ENCODE measurements at regions not wholly inside any gene's neighbourhood (a gene's known extent, or its start where the extent isn't known, plus 50 kb on each side); places are given as distances from the start of the nearest gene placed in this dataset.

GRCh38 chr3:83868909-83869567, 1089.8 kb upstream of the CADM2 start:
- no peak overlapping the region for H3K4me3 ChIP-seq (IDR thresholded peaks at IDR 0.05; ENCODE audit: insufficient read depth, low read depth, low read length)
- no peak overlapping the region for H3K9ac ChIP-seq
- no peaks in the 10 kb centered on the region for H3K36me3 ChIP-seq (ENCODE audit: insufficient read depth)
- H3K4me2 ChIP-seq, result no peak overlapping the region; the same call in 1 of the 2 replicates
- no peaks in the 10 kb centered on the region for H3K27me3 ChIP-seq (ENCODE audit: insufficient read depth, low read depth)
- no peak overlapping the region for H3K27ac ChIP-seq
- no peaks in the 10 kb centered on the region for H3K79me2 ChIP-seq (ENCODE audit: insufficient read depth, low read depth)
- H3K4me1 ChIP-seq (ENCODE audit: low read depth, poor library complexity, severe bottlenecking), result peaks cover 18% of the 10 kb centered on the region
- no peaks in the 10 kb centered on the region for H4K20me1 ChIP-seq (ENCODE audit: insufficient read depth)
- H2AFZ ChIP-seq (ENCODE audit: low read depth), result no peak overlapping the region
- TF ChIP-seq, protein P1, sequence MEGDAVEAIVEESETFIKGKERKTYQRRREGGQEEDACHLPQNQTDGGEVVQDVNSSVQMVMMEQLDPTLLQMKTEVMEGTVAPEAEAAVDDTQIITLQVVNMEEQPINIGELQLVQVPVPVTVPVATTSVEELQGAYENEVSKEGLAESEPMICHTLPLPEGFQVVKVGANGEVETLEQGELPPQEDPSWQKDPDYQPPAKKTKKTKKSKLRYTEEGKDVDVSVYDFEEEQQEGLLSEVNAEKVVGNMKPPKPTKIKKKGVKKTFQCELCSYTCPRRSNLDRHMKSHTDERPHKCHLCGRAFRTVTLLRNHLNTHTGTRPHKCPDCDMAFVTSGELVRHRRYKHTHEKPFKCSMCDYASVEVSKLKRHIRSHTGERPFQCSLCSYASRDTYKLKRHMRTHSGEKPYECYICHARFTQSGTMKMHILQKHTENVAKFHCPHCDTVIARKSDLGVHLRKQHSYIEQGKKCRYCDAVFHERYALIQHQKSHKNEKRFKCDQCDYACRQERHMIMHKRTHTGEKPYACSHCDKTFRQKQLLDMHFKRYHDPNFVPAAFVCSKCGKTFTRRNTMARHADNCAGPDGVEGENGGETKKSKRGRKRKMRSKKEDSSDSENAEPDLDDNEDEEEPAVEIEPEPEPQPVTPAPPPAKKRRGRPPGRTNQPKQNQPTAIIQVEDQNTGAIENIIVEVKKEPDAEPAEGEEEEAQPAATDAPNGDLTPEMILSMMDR (conservative IDR thresholded peaks at IDR 0.05; ENCODE audit: low read depth, low read length), result no peak

GRCh38 chr3:83873550-83873949, 1085.2 kb upstream of the CADM2 start:
- H3K9ac ChIP-seq, result no peak overlapping the region
- H3K4me1 ChIP-seq (ENCODE audit: low read depth, poor library complexity, severe bottlenecking), result peaks cover 15% of the 10 kb centered on the region
- H2AFZ ChIP-seq (ENCODE audit: low read depth), result no peak overlapping the region
- TF ChIP-seq, protein P1 (conservative IDR thresholded peaks at IDR 0.05; ENCODE audit: low read depth, low read length), result no peak
- no peaks in the 10 kb centered on the region for H3K36me3 ChIP-seq (ENCODE audit: insufficient read depth)
- no peaks in the 10 kb centered on the region for H3K27me3 ChIP-seq (ENCODE audit: insufficient read depth, low read depth)
- no peaks in the 10 kb centered on the region for H3K79me2 ChIP-seq (ENCODE audit: insufficient read depth, low read depth)
- no peak overlapping the region for H3K4me3 ChIP-seq (IDR thresholded peaks at IDR 0.05; ENCODE audit: insufficient read depth, low read depth, low read length)
- no peak overlapping the region for H3K27ac ChIP-seq
- no peak overlapping the region for H3K4me2 ChIP-seq
- no peaks in the 10 kb centered on the region for H4K20me1 ChIP-seq (ENCODE audit: insufficient read depth)

GRCh38 chr3:83877910-83878309, 1080.9 kb upstream of the CADM2 start:
- no peak overlapping the region for H3K27ac ChIP-seq
- H2AFZ ChIP-seq (ENCODE audit: low read depth), result no peak overlapping the region
- H3K4me2 ChIP-seq, result no peak overlapping the region
- no peak overlapping the region for H3K4me3 ChIP-seq (IDR thresholded peaks at IDR 0.05; ENCODE audit: insufficient read depth, low read depth, low read length)
- H3K9ac ChIP-seq, result no peak overlapping the region
- no peaks in the 10 kb centered on the region for H3K36me3 ChIP-seq (ENCODE audit: insufficient read depth)
- H3K4me1 ChIP-seq (ENCODE audit: low read depth, poor library complexity, severe bottlenecking), result peaks cover 7% of the 10 kb centered on the region
- TF ChIP-seq, protein P1 (conservative IDR thresholded peaks at IDR 0.05; ENCODE audit: low read depth, low read length), result no peak
- no peaks in the 10 kb centered on the region for H4K20me1 ChIP-seq (ENCODE audit: insufficient read depth)
- H3K27me3 ChIP-seq (ENCODE audit: insufficient read depth, low read depth), result no peaks in the 10 kb centered on the region
- H3K79me2 ChIP-seq (ENCODE audit: insufficient read depth, low read depth), result no peaks in the 10 kb centered on the region

- H3K4me3 ChIP-seq (IDR thresholded peaks at IDR 0.05; ENCODE audit: insufficient read depth, low read depth, low read length), result no peak overlapping the region
- TF ChIP-seq, protein P1 (conservative IDR thresholded peaks at IDR 0.05; ENCODE audit: low read depth, low read length), result no peak
These were observed 1076.1 kb upstream of the CADM2 start for GRCh38 chr3:83882701-83883100.

More at GRCh38 chr3:83882701-83883100, 1076.1 kb upstream of the CADM2 start:
- no peaks in the 10 kb centered on the region for H3K79me2 ChIP-seq (ENCODE audit: insufficient read depth, low read depth)
- no peak overlapping the region for H3K4me2 ChIP-seq
- no peaks in the 10 kb centered on the region for H3K27me3 ChIP-seq (ENCODE audit: insufficient read depth, low read depth)
- no peak overlapping the region for H2AFZ ChIP-seq (ENCODE audit: low read depth)
- H3K9ac ChIP-seq, result no peak overlapping the region
- no peaks in the 10 kb centered on the region for H3K36me3 ChIP-seq (ENCODE audit: insufficient read depth)
- H4K20me1 ChIP-seq (ENCODE audit: insufficient read depth), result no peaks in the 10 kb centered on the region
- H3K27ac ChIP-seq, result no peak overlapping the region
- H3K4me1 ChIP-seq (ENCODE audit: low read depth, poor library complexity, severe bottlenecking), result no peaks in the 10 kb centered on the region
